ENCODE measurements at regions not wholly inside any gene's neighbourhood (a gene's known extent, or its start where the extent isn't known, plus 50 kb on each side); places are given as distances from the start of the nearest gene placed in this dataset.

DNA sequence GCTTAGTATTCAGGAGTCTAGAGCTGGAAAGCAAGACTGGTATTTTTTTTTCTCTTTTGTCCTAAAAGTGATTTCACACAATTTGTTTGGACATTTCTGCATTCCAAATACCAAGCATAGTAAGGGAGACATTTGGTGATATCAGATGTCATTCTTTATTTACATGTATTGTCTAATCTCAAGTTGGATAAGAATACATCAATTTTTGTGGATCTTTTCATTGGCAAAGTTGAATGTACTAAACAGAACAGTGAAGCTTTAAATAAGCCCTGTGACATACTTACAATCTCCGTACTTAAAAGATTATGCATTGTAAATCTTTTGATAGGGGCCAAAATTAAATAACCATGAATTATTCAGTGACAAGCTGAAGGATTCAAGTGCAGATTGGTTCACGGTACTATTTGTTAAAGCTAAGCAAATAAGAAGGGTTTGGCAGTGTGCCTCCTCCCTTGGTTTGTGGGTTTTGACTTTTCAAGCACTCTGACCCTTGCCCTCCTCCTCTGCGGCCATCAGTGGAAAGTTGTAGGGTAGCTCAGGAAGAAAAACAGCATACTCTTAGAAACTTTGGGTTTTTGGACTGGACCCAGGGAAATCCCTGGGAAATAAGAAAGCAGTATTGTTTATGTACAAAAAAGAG is 663.7 kb downstream of the ADGRL2 start:
- TF ChIP-seq, protein P1, sequence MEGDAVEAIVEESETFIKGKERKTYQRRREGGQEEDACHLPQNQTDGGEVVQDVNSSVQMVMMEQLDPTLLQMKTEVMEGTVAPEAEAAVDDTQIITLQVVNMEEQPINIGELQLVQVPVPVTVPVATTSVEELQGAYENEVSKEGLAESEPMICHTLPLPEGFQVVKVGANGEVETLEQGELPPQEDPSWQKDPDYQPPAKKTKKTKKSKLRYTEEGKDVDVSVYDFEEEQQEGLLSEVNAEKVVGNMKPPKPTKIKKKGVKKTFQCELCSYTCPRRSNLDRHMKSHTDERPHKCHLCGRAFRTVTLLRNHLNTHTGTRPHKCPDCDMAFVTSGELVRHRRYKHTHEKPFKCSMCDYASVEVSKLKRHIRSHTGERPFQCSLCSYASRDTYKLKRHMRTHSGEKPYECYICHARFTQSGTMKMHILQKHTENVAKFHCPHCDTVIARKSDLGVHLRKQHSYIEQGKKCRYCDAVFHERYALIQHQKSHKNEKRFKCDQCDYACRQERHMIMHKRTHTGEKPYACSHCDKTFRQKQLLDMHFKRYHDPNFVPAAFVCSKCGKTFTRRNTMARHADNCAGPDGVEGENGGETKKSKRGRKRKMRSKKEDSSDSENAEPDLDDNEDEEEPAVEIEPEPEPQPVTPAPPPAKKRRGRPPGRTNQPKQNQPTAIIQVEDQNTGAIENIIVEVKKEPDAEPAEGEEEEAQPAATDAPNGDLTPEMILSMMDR (conservative IDR thresholded peaks at IDR 0.05; ENCODE audit: low read depth, low read length): no peak
- TF ChIP-seq EZH2 (IDR thresholded peaks at IDR 0.05; ENCODE audit: borderline replicate concordance, low read depth, low read length, poor library complexity, severe bottlenecking): no peak

All from A673 (cell line).